Panc1 (cell line): ENCODE measurements at regions not wholly inside any gene's neighbourhood (a gene's known extent, or its start where the extent isn't known, plus 50 kb on each side); places are given as distances from the start of the nearest gene placed in this dataset.
A peak's percentile ranks its signal among the peaks of the same experiment; 100 is the strongest.

ENCODE experiments used
- ATAC-seq: fragments of 200-7000 bp; cut with Tn5 transposase; 2 replicates; pipeline ENCODE4 v1.9.1; 2020; ENCODE audit warnings: mild to moderate bottlenecking, moderate library complexity
- BruUV-seq: library from RNA; stranded (reverse); fragments of 400-500 nt; replicated peaks from 2 replicates; lab custom pipeline; 2021; lab: Mats Ljungman, UMichigan
- CTCF ChIA-PET: fragments of 300-600 bp; sonication (Branson Sonifier 250); formaldehyde crosslinking; loops from one replicate; lab custom pipeline; 2022; ENCODE audit warnings: antibody characterized with exemption; lab: Charles Lee
- POLR2A ChIA-PET: fragments of 300-600 bp; sonication (Branson Sonifier 250); formaldehyde crosslinking; loops from one replicate; lab custom pipeline; 2022; ENCODE audit warnings: antibody characterized with exemption; lab: Charles Lee
- DNase-seq: peaks from one replicate; pipeline ENCODE4 v3.0.0-alpha.2; 2010; ENCODE audit warnings: low read depth, low spot score
- H3K27ac ChIP-seq: 2 replicates; pipeline ENCODE4 v1.5.1; 2011; ENCODE audit warnings: mild to moderate bottlenecking, low read length, inconsistent platforms
- H3K27me3 ChIP-seq: fragments of 200-500 bp; sonication (Bioruptor generic); 2 replicates; pipeline ENCODE4 v1.6.0; 2014; ENCODE audit warnings: low read length, inconsistent platforms; ENCODE audit not compliant: control insufficient read depth, insufficient read depth
- H3K36me3 ChIP-seq: fragments of 200-500 bp; sonication (Bioruptor generic); 2 replicates; pipeline ENCODE4 v1.5.1; 2014; ENCODE audit warnings: inconsistent platforms, mild to moderate bottlenecking, low read length, moderate library complexity; ENCODE audit not compliant: control insufficient read depth, insufficient read depth
- H3K4me1 ChIP-seq: 2 replicates; pipeline ENCODE4 v1.5.1; 2011; ENCODE audit warnings: inconsistent platforms, mild to moderate bottlenecking, low read length, moderate library complexity; ENCODE audit not compliant: control insufficient read depth, insufficient read depth
- H3K4me3 ChIP-seq, 2 experiments: 2 replicates each; pipeline ENCODE4 v1.5.1; 2011 to 2012; ENCODE audit warnings: low read depth in 2 of 2, low read length in 2 of 2, mild to moderate bottlenecking in 2 of 2, inconsistent platforms in 1 of 2, moderate library complexity in 1 of 2
- H3K9me3 ChIP-seq: fragments of 200-500 bp; sonication (Bioruptor generic); 2 replicates; pipeline ENCODE4 v1.5.1; 2014; ENCODE audit warnings: low read depth, mild to moderate bottlenecking, inconsistent platforms, low read length, moderate library complexity; ENCODE audit not compliant: control insufficient read depth, insufficient read depth
- CTCF ChIP-seq: fragments of 450-650 bp; IDR thresholded peaks from 2 replicates; pipeline ENCODE4 v1.5.1; 2017; ENCODE audit warnings: mild to moderate bottlenecking
- POLR2AphosphoS5 ChIP-seq: IDR thresholded peaks from 2 replicates; pipeline ENCODE4 v1.6.1; 2012; ENCODE audit warnings: mild to moderate bottlenecking, low read depth, low read length, moderate library complexity
- REST ChIP-seq, 2 experiments: IDR thresholded peaks; 2 replicates each; pipeline ENCODE4 v1.6.1; 2011 to 2012; ENCODE audit warnings: low read depth in 2 of 2, control low read depth in 1 of 2, low read length in 1 of 2, mild to moderate bottlenecking in 1 of 2, moderate library complexity in 1 of 2; ENCODE audit not compliant: insufficient read depth in 1 of 2
- SIN3A ChIP-seq: IDR thresholded peaks from 2 replicates; pipeline ENCODE4 v1.6.1; 2012; ENCODE audit warnings: low read depth, mild to moderate bottlenecking, low read length, moderate library complexity, borderline replicate concordance; ENCODE audit not compliant: insufficient read depth
- TCF7L2 ChIP-seq: IDR thresholded peaks from 2 replicates; pipeline ENCODE4 v1.6.1; 2011; ENCODE audit warnings: mild to moderate bottlenecking, low read depth, low read length, inconsistent platforms
- in situ Hi-C: cut with HindIII; loops from 2 replicates; pipeline ENCODE4 v1.10.0; 2016; ENCODE audit warnings: low sequenced_read_pairs, low pct_unique_long_range_greater_than_20kb
- intact Hi-C: fragments of 100-400 bp; cut with micrococcal nuclease; formaldehyde crosslinking; loops from one replicate; pipeline ENCODE4 v1.10.0; 2022; ENCODE audit not compliant: unreplicated experiment

- ChIA-PET CTCF (no interaction called here), POLR2A (no interaction called here)
- no TSS peak for BruUV-seq
- DNase-seq, result no peak
- in situ Hi-C loops (no loop called here), intact Hi-C loops (no loop called here)
- Histone ChIP-seq H3K4me3 (no peak overlapping the region), H3K4me1 (peaks cover 42% of the 10 kb centered on the region), H3K9me3 (no peaks in the 10 kb centered on the region), H3K27me3 (no peaks in the 10 kb centered on the region), H3K27ac (peak overlapping the region; percentile 77), H3K36me3 (no peaks in the 10 kb centered on the region)
- ATAC-seq, result no peak
- TF ChIP-seq REST (IDR thresholded peaks at IDR 0.05; ENCODE audit: insufficient read depth in 1 of 2, low read depth in 2 of 2, low read length in 1 of 2), result no peak
- TF ChIP-seq CTCF, result no peak
- no peak for TF ChIP-seq TCF7L2
- TF ChIP-seq POLR2AphosphoS5, result no peak
- no peak for TF ChIP-seq SIN3A
These were observed 93.0 kb downstream of the SLC25A47 start for GRCh38 chr14:100416081-100416680.

- ChIA-PET CTCF (interaction anchor here (0.6 to 1.4 kb wide), 7 partner anchors 15 to 235 kb away, joined by 3 to 7 read pairs (median 5); no protein-coding TSS in a partner anchor), POLR2A (no interaction called here)
- intact Hi-C loops, result no loop called here
- H3K27ac ChIP-seq, result peak overlapping the region; percentile 77
- H3K36me3 ChIP-seq, result no peaks in the 10 kb centered on the region
- no peaks in the 10 kb centered on the region for H3K27me3 ChIP-seq
- H3K4me3 ChIP-seq, result no peak overlapping the region
- peaks cover 48% of the 10 kb centered on the region for H3K4me1 ChIP-seq
- no peak for TF ChIP-seq REST (IDR thresholded peaks at IDR 0.05; ENCODE audit: insufficient read depth in 1 of 2, low read depth in 2 of 2, low read length in 1 of 2)
- peak; percentile 85 for TF ChIP-seq CTCF
- BruUV-seq, result no TSS peak
- peak; percentile 95 for ATAC-seq
- peak; percentile 66 for DNase-seq
- in situ Hi-C loops, result no loop called here
- no peaks in the 10 kb centered on the region for H3K9me3 ChIP-seq
These were observed 94.1 kb downstream of the SLC25A47 start for GRCh38 chr14:100416921-100417860.
